Activated naive CD8-positive, alpha-beta T cell (primary cell): ENCODE measurements at regions not wholly inside any gene's neighbourhood (a gene's known extent, or its start where the extent isn't known, plus 50 kb on each side); places are given as distances from the start of the nearest gene placed in this dataset.

Experiments used
- H3K27ac Mint-ChIP-seq: one replicate; pipeline ENCODE4 v1.8.0; 2021; ENCODE audit warnings: mixed read lengths
- H3K27me3 Mint-ChIP-seq: one replicate; pipeline ENCODE4 v1.8.0; 2021; ENCODE audit warnings: mixed read lengths
- H3K36me3 Mint-ChIP-seq: one replicate; pipeline ENCODE4 v1.8.0; 2021; ENCODE audit warnings: mixed read lengths
- H3K4me1 Mint-ChIP-seq: one replicate; pipeline ENCODE4 v1.8.0; 2021; ENCODE audit warnings: low read depth, mixed read lengths
- H3K4me3 Mint-ChIP-seq: one replicate; pipeline ENCODE4 v1.8.0; 2021; ENCODE audit warnings: mild to moderate bottlenecking, mixed read lengths
- H3K9me3 Mint-ChIP-seq: one replicate; pipeline ENCODE4 v1.8.0; 2021; ENCODE audit warnings: low read depth, mixed read lengths

DNA sequence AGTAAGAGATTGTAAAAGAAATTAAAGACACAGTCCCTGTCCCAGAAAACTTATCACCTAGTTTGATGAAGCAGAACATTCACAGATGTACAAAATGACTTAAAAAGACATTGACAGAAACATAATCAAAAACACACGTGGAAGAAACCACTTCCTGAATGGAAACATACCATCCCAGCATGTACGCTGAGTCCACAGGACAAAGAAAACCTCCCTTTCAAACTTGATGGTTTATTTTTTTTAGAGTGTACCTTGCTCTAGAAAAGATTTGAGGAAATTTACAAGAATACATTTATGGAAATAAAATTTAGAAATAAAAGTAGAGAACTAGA is 140.9 kb downstream of the PMP22 start:
- H3K36me3 Mint-ChIP-seq, result no peaks in the 10 kb centered on the region
- H3K4me3 Mint-ChIP-seq, result no peak overlapping the region
- no peaks in the 10 kb centered on the region for H3K4me1 Mint-ChIP-seq
- no peaks in the 10 kb centered on the region for H3K27me3 Mint-ChIP-seq
- no peaks in the 10 kb centered on the region for H3K9me3 Mint-ChIP-seq
- H3K27ac Mint-ChIP-seq, result no peak overlapping the region

GRCh38 chr17:15123593-15124263 is 141.4 kb downstream of the PMP22 start:
- Mint-ChIP-seq H3K27ac (no peak overlapping the region), H3K4me1 (no peaks in the 10 kb centered on the region), H3K27me3 (no peaks in the 10 kb centered on the region), H3K36me3 (no peaks in the 10 kb centered on the region), H3K9me3 (no peaks in the 10 kb centered on the region), H3K4me3 (no peak overlapping the region)

- no peaks in the 10 kb centered on the region for H3K9me3 Mint-ChIP-seq
- no peak overlapping the region for H3K27ac Mint-ChIP-seq
- H3K4me3 Mint-ChIP-seq, result no peak overlapping the region
- H3K27me3 Mint-ChIP-seq, result peaks cover 1% of the 10 kb centered on the region
- no peaks in the 10 kb centered on the region for H3K4me1 Mint-ChIP-seq
- H3K36me3 Mint-ChIP-seq, result no peaks in the 10 kb centered on the region
Observed at GRCh38 chr17:15122857-15123256, 142.3 kb downstream of the PMP22 start.

DNA sequence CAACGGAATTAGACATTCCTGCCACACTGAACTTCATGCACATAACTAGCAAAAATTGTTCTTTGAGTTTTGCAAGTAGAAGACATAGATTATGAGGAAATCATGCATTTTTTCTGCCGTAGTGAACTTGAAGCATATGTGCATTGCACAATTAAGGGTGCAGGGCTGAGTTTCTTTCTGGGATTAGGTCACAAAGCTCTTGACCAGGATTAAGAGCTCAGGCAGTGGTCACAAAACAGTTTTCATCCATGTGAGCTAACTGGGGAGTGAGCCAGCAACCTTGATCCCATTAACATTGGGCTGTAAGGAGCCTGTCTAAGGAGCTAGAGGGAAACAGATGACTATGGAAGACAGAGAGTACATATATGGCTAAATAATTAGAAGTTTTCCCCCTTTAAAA is 143.7 kb downstream of the PMP22 start:
- no peaks in the 10 kb centered on the region for H3K36me3 Mint-ChIP-seq
- no peaks in the 10 kb centered on the region for H3K4me1 Mint-ChIP-seq
- peaks cover 1% of the 10 kb centered on the region for H3K27me3 Mint-ChIP-seq
- H3K4me3 Mint-ChIP-seq, result no peak overlapping the region
- H3K9me3 Mint-ChIP-seq, result no peaks in the 10 kb centered on the region
- H3K27ac Mint-ChIP-seq, result no peak overlapping the region

DNA sequence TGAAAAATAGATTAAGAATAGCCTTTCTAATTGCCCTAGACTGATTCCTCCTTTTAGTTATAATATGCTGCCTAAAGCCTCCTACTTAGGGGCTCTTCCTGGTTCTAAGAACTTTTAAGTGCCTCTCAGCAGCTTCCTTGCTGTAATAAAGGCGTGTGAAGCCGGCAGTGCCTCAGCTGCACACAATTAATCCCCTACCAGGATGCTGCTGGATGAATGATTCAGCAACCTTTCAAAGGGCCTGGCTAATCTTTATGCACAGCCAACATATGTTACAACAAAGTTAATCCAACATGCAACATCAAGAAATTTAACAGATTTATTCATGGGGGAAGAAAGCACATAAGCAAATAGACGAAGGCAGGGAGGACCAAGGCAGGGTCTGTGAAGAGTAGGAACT is 145.2 kb downstream of the PMP22 start:
- H3K4me3 Mint-ChIP-seq, result no peak overlapping the region
- no peaks in the 10 kb centered on the region for H3K36me3 Mint-ChIP-seq
- no peak overlapping the region for H3K27ac Mint-ChIP-seq
- no peaks in the 10 kb centered on the region for H3K4me1 Mint-ChIP-seq
- H3K27me3 Mint-ChIP-seq, result peaks cover 1% of the 10 kb centered on the region
- no peaks in the 10 kb centered on the region for H3K9me3 Mint-ChIP-seq

DNA sequence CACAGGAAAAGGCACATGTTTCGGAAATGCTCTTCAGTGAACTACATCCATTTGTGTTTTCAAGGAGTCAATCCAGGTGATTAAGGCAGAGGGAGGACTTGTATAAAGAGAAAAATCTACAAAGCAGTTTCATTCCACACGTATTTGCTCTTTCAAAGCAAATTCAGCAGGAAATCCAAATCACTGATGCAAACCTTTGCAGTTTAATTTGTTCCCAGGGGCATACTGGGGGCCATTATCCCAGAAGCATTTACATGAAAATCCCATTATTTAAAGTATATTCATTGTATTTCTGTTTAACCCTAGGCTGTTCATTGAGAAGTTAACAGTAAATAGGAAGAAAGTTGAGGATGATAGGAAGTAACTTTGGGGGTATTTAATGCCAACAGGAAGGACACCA is 147.9 kb downstream of the PMP22 start:
- Mint-ChIP-seq H3K4me3 (no peak overlapping the region), H3K27ac (no peak overlapping the region), H3K27me3 (peaks cover 1% of the 10 kb centered on the region), H3K4me1 (no peaks in the 10 kb centered on the region), H3K36me3 (no peaks in the 10 kb centered on the region), H3K9me3 (no peaks in the 10 kb centered on the region)

GRCh38 chr17:15112846-15113617 is 152.1 kb downstream of the PMP22 start:
- no peaks in the 10 kb centered on the region for H3K27me3 Mint-ChIP-seq
- H3K27ac Mint-ChIP-seq, result no peak overlapping the region
- no peaks in the 10 kb centered on the region for H3K4me1 Mint-ChIP-seq
- H3K9me3 Mint-ChIP-seq, result no peaks in the 10 kb centered on the region
- H3K4me3 Mint-ChIP-seq, result no peak overlapping the region
- no peaks in the 10 kb centered on the region for H3K36me3 Mint-ChIP-seq

GRCh38 chr17:15109608-15110007 is 155.5 kb downstream of the PMP22 start:
- H3K9me3 Mint-ChIP-seq, result no peaks in the 10 kb centered on the region
- H3K36me3 Mint-ChIP-seq, result no peaks in the 10 kb centered on the region
- no peaks in the 10 kb centered on the region for H3K4me1 Mint-ChIP-seq
- no peak overlapping the region for H3K4me3 Mint-ChIP-seq
- peaks cover 2% of the 10 kb centered on the region for H3K27me3 Mint-ChIP-seq
- no peak overlapping the region for H3K27ac Mint-ChIP-seq

DNA sequence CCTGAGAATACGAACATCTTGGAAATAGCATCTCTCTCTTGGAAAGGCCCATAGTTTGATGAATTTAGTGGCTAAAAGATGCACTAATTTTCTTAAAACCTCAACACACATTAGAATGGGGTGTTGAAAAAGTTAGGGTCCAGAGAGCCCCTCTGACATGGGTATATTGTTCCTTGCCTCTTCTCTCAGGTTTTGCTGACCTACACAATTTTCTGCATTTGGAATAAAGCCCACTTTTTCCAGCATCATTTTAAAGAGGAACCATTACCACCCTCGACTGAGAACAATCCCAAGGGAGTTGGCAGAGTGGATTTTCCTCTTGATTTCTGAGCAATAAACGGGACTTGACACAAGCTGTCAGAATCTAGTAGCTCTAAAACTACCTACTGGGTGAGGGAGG is 156.1 kb downstream of the PMP22 start:
- peaks cover 2% of the 10 kb centered on the region for H3K27me3 Mint-ChIP-seq
- H3K4me3 Mint-ChIP-seq, result no peak overlapping the region
- H3K36me3 Mint-ChIP-seq, result no peaks in the 10 kb centered on the region
- no peak overlapping the region for H3K27ac Mint-ChIP-seq
- H3K4me1 Mint-ChIP-seq, result no peaks in the 10 kb centered on the region
- no peaks in the 10 kb centered on the region for H3K9me3 Mint-ChIP-seq

- no peaks in the 10 kb centered on the region for H3K9me3 Mint-ChIP-seq
- H3K4me3 Mint-ChIP-seq, result no peak overlapping the region
- no peaks in the 10 kb centered on the region for H3K36me3 Mint-ChIP-seq
- H3K27me3 Mint-ChIP-seq, result peaks cover 6% of the 10 kb centered on the region
- H3K27ac Mint-ChIP-seq, result no peak overlapping the region
- no peaks in the 10 kb centered on the region for H3K4me1 Mint-ChIP-seq
Observed at GRCh38 chr17:15106540-15106939, 158.6 kb downstream of the PMP22 start.

- no peaks in the 10 kb centered on the region for H3K9me3 Mint-ChIP-seq
- H3K36me3 Mint-ChIP-seq, result no peaks in the 10 kb centered on the region
- peaks cover 14% of the 10 kb centered on the region for H3K27me3 Mint-ChIP-seq
- no peak overlapping the region for H3K27ac Mint-ChIP-seq
- no peak overlapping the region for H3K4me3 Mint-ChIP-seq
- no peaks in the 10 kb centered on the region for H3K4me1 Mint-ChIP-seq
Observed at GRCh38 chr17:15103785-15104184, 161.3 kb downstream of the PMP22 start.

DNA sequence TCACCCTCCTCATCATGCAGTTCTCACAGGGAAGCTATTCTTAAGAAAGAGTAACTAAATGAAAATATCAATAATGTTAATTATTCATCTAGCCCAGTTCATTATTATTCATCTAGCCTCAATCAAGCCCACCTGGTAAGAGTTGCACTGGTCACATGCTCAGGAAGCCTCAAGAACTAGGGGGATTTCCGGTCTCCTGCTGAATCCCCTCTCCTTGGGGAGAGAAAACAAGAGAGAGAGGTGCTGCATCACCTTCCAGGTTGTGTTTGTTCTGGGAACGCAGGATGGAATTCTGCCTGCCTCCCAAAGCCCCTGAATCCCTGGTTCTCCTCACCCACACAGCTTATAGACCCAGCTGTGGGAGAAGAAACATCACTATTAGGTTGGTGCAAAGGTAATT is 164.0 kb downstream of the PMP22 start:
- H3K27me3 Mint-ChIP-seq, result peaks cover 16% of the 10 kb centered on the region
- no peaks in the 10 kb centered on the region for H3K36me3 Mint-ChIP-seq
- no peak overlapping the region for H3K4me3 Mint-ChIP-seq
- H3K4me1 Mint-ChIP-seq, result no peaks in the 10 kb centered on the region
- no peaks in the 10 kb centered on the region for H3K9me3 Mint-ChIP-seq
- H3K27ac Mint-ChIP-seq, result no peak overlapping the region

DNA sequence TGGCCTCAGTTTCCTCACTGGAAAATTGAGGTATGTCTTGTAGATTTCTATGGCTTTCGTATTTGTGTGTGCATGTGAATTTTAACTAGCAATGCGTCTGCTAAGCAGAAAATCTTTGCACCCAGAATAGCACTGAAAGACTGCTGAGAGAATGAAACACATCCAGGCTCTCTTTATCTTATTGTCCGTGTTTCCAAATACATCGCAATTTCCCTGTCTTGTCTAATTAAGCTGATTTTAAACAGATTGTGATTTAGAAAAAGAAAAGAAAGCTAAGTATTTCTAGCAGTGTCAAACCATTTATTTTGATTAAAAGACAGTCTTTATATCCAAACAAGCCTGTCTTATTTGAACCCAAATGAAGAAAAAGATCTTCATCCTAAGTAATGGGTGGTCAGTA is 168.6 kb downstream of the PMP22 start:
- Mint-ChIP-seq H3K4me3 (no peak overlapping the region), H3K9me3 (no peaks in the 10 kb centered on the region), H3K36me3 (no peaks in the 10 kb centered on the region), H3K4me1 (no peaks in the 10 kb centered on the region), H3K27me3 (peaks cover 15% of the 10 kb centered on the region), H3K27ac (no peak overlapping the region)

DNA sequence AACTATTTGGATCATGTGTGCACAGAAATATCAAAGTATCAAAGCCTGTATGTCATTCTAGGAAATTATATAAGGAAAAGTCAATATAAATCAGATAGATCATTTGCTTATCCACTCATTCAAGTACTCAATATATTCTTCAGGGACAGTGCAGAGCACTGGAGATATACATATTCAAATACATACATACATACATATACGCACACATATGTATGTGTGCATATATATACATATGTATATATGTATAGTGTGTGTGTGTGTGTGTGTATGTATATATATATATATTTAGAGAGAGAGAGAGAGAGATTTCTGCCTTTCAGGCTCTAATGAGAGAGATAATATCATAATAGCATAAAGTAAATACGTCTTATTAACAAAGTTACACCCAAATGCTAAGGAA is 169.2 kb downstream of the PMP22 start:
- no peak overlapping the region for H3K4me3 Mint-ChIP-seq
- no peaks in the 10 kb centered on the region for H3K4me1 Mint-ChIP-seq
- H3K27ac Mint-ChIP-seq, result no peak overlapping the region
- peaks cover 13% of the 10 kb centered on the region for H3K27me3 Mint-ChIP-seq
- no peaks in the 10 kb centered on the region for H3K36me3 Mint-ChIP-seq
- H3K9me3 Mint-ChIP-seq, result no peaks in the 10 kb centered on the region

DNA sequence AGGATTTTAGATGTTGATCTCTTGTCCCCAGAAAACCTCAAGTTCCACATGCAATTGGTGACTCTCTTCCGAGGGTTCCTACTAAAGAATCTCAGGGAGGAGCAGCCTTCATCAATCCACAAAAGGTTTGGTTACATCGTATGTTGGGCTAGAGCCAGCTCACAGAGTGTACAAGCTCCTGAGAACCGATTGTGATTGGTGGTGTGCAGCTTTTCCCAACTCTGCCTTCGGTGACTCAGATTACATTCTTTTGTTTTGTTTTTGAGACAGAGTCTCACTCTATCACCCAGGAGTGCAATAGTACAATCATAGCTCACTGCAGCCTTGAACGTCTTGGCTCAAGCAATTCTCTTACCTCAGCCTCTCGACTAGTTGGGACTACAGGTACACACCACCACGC is 172.4 kb downstream of the PMP22 start:
- no peak overlapping the region for H3K27ac Mint-ChIP-seq
- no peaks in the 10 kb centered on the region for H3K4me1 Mint-ChIP-seq
- peaks cover 11% of the 10 kb centered on the region for H3K27me3 Mint-ChIP-seq
- H3K4me3 Mint-ChIP-seq, result no peak overlapping the region
- no peaks in the 10 kb centered on the region for H3K9me3 Mint-ChIP-seq
- H3K36me3 Mint-ChIP-seq, result no peaks in the 10 kb centered on the region

DNA sequence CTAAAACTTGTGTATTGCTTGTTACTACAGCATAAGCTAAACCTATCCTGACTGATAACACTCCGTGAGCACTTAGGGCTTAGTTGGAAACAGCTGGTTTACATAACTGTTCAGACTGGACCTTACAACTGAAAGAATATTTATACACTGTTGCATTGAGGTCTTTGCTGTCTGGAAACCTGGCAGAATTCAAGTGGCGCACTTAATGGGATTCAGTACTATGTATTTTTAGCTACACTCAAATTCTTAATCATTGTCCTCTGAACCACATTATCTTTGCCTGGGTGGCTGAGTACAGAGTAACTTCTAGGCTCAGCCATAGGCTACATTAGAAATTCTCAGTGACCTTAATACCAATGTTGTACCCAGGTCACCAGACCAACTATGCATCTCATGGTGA is 172.9 kb downstream of the PMP22 start:
- Mint-ChIP-seq H3K27me3 (peaks cover 11% of the 10 kb centered on the region), H3K9me3 (no peaks in the 10 kb centered on the region), H3K36me3 (no peaks in the 10 kb centered on the region), H3K27ac (no peak overlapping the region), H3K4me3 (no peak overlapping the region), H3K4me1 (no peaks in the 10 kb centered on the region)
